ENCODE measurements at regions not wholly inside any gene's neighbourhood (a gene's known extent, or its start where the extent isn't known, plus 50 kb on each side); places are given as distances from the start of the nearest gene placed in this dataset.

- Histone ChIP-seq H3K27me3 (ENCODE audit: control insufficient read depth, insufficient read depth, low read length) (no peaks in the 10 kb centered on the region), H2AK9ac (replicated peaks; ENCODE audit: low read depth, low read length, poor library complexity) (no peak overlapping the region), H3K14ac (replicated peaks; ENCODE audit: low read depth, low read length) (no peak overlapping the region), H3K4me1 (ENCODE audit: control insufficient read depth, insufficient read depth, low read length) (no peaks in the 10 kb centered on the region), H2AK5ac (ENCODE audit: low read depth, low read length) (no peak overlapping the region), H3K4me2 (ENCODE audit: low read depth, low read length) (no peak overlapping the region), H3K23ac (ENCODE audit: low read depth, low read length) (no peak overlapping the region), H4K20me1 (ENCODE audit: insufficient read depth, low read length) (no peaks in the 10 kb centered on the region), H3K4ac (ENCODE audit: low read depth, low read length) (no peak overlapping the region), H3K9me1 (ENCODE audit: insufficient read depth, low read length) (no peaks in the 10 kb centered on the region), H2BK5ac (ENCODE audit: low read depth, low read length, poor library complexity, severe bottlenecking) (no peak overlapping the region), H2AFZ (replicated peaks; ENCODE audit: low read length, poor library complexity) (no peak overlapping the region), H3K9me3 (ENCODE audit: control insufficient read depth, insufficient read depth, low read length) (peaks cover 4% of the 10 kb centered on the region; the same call in 1 of the 2 replicates), H4K5ac (ENCODE audit: low read depth, low read length) (no peak overlapping the region), H3K56ac (ENCODE audit: extremely low read depth, insufficient read depth, low read length) (no peak overlapping the region), H2BK15ac (ENCODE audit: low read depth, low read length) (no peak overlapping the region), H2BK20ac (ENCODE audit: low read depth, low read length) (no peak overlapping the region), H3K36me3 (ENCODE audit: control insufficient read depth, insufficient read depth, low read length) (no peaks in the 10 kb centered on the region), H3K79me1 (ENCODE audit: low read depth in 1 of 2, low read length in 2 of 2) (no peaks in the 10 kb centered on the region), H3K9ac (ENCODE audit: low read depth, low read length) (no peak overlapping the region), H4K91ac (ENCODE audit: insufficient read depth, low read depth, low read length) (no peak overlapping the region), H3K27ac (ENCODE audit: insufficient read depth, low read length) (no peak overlapping the region), H4K8ac (ENCODE audit: low read depth in 2 of 2, low read length in 2 of 2) (no peak overlapping the region), H2BK120ac (ENCODE audit: low read depth, low read length) (no peak overlapping the region), H3K18ac (ENCODE audit: low read depth, low read length) (no peak overlapping the region), H3K4me3 (ENCODE audit: insufficient read depth, low read depth, low read length) (no peak overlapping the region)
- CTCF ChIA-PET = no interaction called here
- DNase-seq (no peak), ATAC-seq (ENCODE audit: low read depth) (no peak)
- TF ChIP-seq MAFK (IDR thresholded peaks at IDR 0.05; ENCODE audit: low read depth, low read length) = no peak
- TF ChIP-seq CEBPB (IDR thresholded peaks at IDR 0.05; ENCODE audit: low read depth, low read length) = no peak
- no peak for TF ChIP-seq RFX5 (IDR thresholded peaks at IDR 0.05; ENCODE audit: low read depth, low read length)
- TF ChIP-seq CTCF (conservative IDR thresholded peaks at IDR 0.05; ENCODE audit: low read depth, low read length) = no peak
- no peak for TF ChIP-seq FOS (IDR thresholded peaks at IDR 0.05; ENCODE audit: low read depth, low read length)
- TF ChIP-seq ELK1 (IDR thresholded peaks at IDR 0.05; ENCODE audit: borderline replicate concordance, low read depth, low read length) = no peak
- dilution Hi-C loops (cut with HindIII; ENCODE audit: low sequenced_read_pairs, unreplicated experiment) = no loop called here
- no CpG with 5 or more reads among the region's 1 CpG for WGBS, 2 experiments (ENCODE audit: extremely low coverage in 2 of 2, insufficient read length in 1 of 2)
- in situ Hi-C loops (cut with MboI; ENCODE audit: low sequenced_read_pairs) = no loop called here
- intact Hi-C loops (cut with micrococcal nuclease) = no loop called here
- POLR2A ChIA-PET (ENCODE audit: unreplicated experiment) = no interaction called here
- no TSS peak for BruUV-seq (replicated peaks)
Observed at GRCh38 chr7:109473172-109473571, 903.5 kb downstream of the DNAJB9 start.
